ENCODE measurements at regions not wholly inside any gene's neighbourhood (a gene's known extent, or its start where the extent isn't known, plus 50 kb on each side); places are given as distances from the start of the nearest gene placed in this dataset.

GRCh38 chr5:156043351-156043750 lies 283.6 kb upstream of the SGCD start:
- no peaks in the 10 kb centered on the region for H3K9me3 ChIP-seq (ENCODE audit: control insufficient read depth, insufficient read depth, low read depth, low read length)
- ATAC-seq, result no peak
- in situ Hi-C loops (cut with HindIII; ENCODE audit: low pct_unique_long_range_greater_than_20kb, low sequenced_read_pairs) (no loop called here), intact Hi-C loops (cut with micrococcal nuclease; ENCODE audit: unreplicated experiment) (no loop called here)
- H3K36me3 ChIP-seq (ENCODE audit: control insufficient read depth, insufficient read depth, low read length), result no peaks in the 10 kb centered on the region
- no peaks in the 10 kb centered on the region for H3K27me3 ChIP-seq (ENCODE audit: control insufficient read depth, insufficient read depth, low read length)
- BruUV-seq (replicated peaks), result no TSS peak
- no peak overlapping the region for H3K27ac ChIP-seq (ENCODE audit: low read length)
- ChIA-PET POLR2A (no interaction called here), CTCF (no interaction called here)
- TF ChIP-seq POLR2AphosphoS5 (IDR thresholded peaks at IDR 0.05; ENCODE audit: low read depth, low read length), result no peak
- TF ChIP-seq SIN3A (IDR thresholded peaks at IDR 0.05; ENCODE audit: borderline replicate concordance, insufficient read depth, low read depth, low read length), result no peak
- TF ChIP-seq REST (IDR thresholded peaks at IDR 0.05; ENCODE audit: insufficient read depth in 1 of 2, low read depth in 2 of 2, low read length in 1 of 2), result no peak
- TF ChIP-seq, protein P1, sequence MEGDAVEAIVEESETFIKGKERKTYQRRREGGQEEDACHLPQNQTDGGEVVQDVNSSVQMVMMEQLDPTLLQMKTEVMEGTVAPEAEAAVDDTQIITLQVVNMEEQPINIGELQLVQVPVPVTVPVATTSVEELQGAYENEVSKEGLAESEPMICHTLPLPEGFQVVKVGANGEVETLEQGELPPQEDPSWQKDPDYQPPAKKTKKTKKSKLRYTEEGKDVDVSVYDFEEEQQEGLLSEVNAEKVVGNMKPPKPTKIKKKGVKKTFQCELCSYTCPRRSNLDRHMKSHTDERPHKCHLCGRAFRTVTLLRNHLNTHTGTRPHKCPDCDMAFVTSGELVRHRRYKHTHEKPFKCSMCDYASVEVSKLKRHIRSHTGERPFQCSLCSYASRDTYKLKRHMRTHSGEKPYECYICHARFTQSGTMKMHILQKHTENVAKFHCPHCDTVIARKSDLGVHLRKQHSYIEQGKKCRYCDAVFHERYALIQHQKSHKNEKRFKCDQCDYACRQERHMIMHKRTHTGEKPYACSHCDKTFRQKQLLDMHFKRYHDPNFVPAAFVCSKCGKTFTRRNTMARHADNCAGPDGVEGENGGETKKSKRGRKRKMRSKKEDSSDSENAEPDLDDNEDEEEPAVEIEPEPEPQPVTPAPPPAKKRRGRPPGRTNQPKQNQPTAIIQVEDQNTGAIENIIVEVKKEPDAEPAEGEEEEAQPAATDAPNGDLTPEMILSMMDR (IDR thresholded peaks at IDR 0.05), result no peak
- no peak for TF ChIP-seq TCF7L2 (IDR thresholded peaks at IDR 0.05; ENCODE audit: low read depth, low read length)
- no peak for DNase-seq (ENCODE audit: low read depth, low spot score)
- H3K4me1 ChIP-seq (ENCODE audit: control insufficient read depth, insufficient read depth, low read length), result no peaks in the 10 kb centered on the region
- no peak overlapping the region for H3K4me3 ChIP-seq (ENCODE audit: low read depth in 2 of 2, low read length in 2 of 2)

- ATAC-seq (no peak), DNase-seq (ENCODE audit: low read depth, low spot score) (no peak)
- Histone ChIP-seq H3K9me3 (ENCODE audit: control insufficient read depth, insufficient read depth, low read depth, low read length) (no peaks in the 10 kb centered on the region), H3K4me1 (ENCODE audit: control insufficient read depth, insufficient read depth, low read length) (no peaks in the 10 kb centered on the region), H3K4me3 (ENCODE audit: low read depth in 2 of 2, low read length in 2 of 2) (no peak overlapping the region), H3K36me3 (ENCODE audit: control insufficient read depth, insufficient read depth, low read length) (no peaks in the 10 kb centered on the region), H3K27me3 (ENCODE audit: control insufficient read depth, insufficient read depth, low read length) (no peaks in the 10 kb centered on the region), H3K27ac (ENCODE audit: low read length) (no peak overlapping the region)
- TF ChIP-seq, protein P1 (IDR thresholded peaks at IDR 0.05), result no peak
- TF ChIP-seq TCF7L2 (IDR thresholded peaks at IDR 0.05; ENCODE audit: low read depth, low read length) (no peak), SIN3A (IDR thresholded peaks at IDR 0.05; ENCODE audit: borderline replicate concordance, insufficient read depth, low read depth, low read length) (no peak), REST (IDR thresholded peaks at IDR 0.05; ENCODE audit: insufficient read depth in 1 of 2, low read depth in 2 of 2, low read length in 1 of 2) (no peak), POLR2AphosphoS5 (IDR thresholded peaks at IDR 0.05; ENCODE audit: low read depth, low read length) (no peak)
- intact Hi-C loops (cut with micrococcal nuclease; ENCODE audit: unreplicated experiment) (no loop called here), in situ Hi-C loops (cut with HindIII; ENCODE audit: low pct_unique_long_range_greater_than_20kb, low sequenced_read_pairs) (no loop called here)
- CTCF ChIA-PET, result no interaction called here
- BruUV-seq (replicated peaks), result no TSS peak
- POLR2A ChIA-PET, result no interaction called here
These were observed 275.0 kb upstream of the SGCD start for GRCh38 chr5:156051972-156052371.
